ENCODE measurements at regions not wholly inside any gene's neighbourhood (a gene's known extent, or its start where the extent isn't known, plus 50 kb on each side); places are given as distances from the start of the nearest gene placed in this dataset.

- TF ChIP-seq CTCF (IDR thresholded peaks at IDR 0.05) (no peak), POLR2A (IDR thresholded peaks at IDR 0.05) (no peak)
Measured at GRCh38 chr20:50368386-50368785, 141.8 kb upstream of the PTPN1 start.

Data from adrenal gland (tissue), 5 donors.